Tibial artery (tissue), 4 donors: ENCODE measurements at regions not wholly inside any gene's neighbourhood (a gene's known extent, or its start where the extent isn't known, plus 50 kb on each side); places are given as distances from the start of the nearest gene placed in this dataset.
A peak's percentile ranks its signal among the peaks of the same experiment; 100 is the strongest.

ENCODE experiments used
- DNase-seq, 2 donors: peaks; one replicate each; pipeline ENCODE4 v3.0.0-alpha.2; 2019
- H3K27ac ChIP-seq, 2 donors: fragments of 200-600 bp; sonication (generic) in 1 of 2; 1 replicate in 1 of 2; 2 replicates in 1 of 2; pipeline ENCODE4 v1.5.1; 2018 to 2019; ENCODE audit warnings: mild to moderate bottlenecking in 1 of 2
- H3K27me3 ChIP-seq, 2 donors: fragments of 200-600 bp; sonication (generic) in 1 of 2; one replicate each; pipeline versions ENCODE4 v1.5.1 to v1.6.0; 2016 to 2019
- H3K36me3 ChIP-seq, 3 donors: fragments of 200-600 bp; sonication (generic) in 2 of 3; one replicate each; pipeline ENCODE4 v1.5.1; 2016 to 2019; ENCODE audit warnings: mild to moderate bottlenecking in 2 of 3
- H3K4me1 ChIP-seq, 4 donors: fragments of 200-600 bp; sonication (generic) in 2 of 4; 1 replicate in 3 of 4; 2 replicates in 1 of 4; pipeline ENCODE4 v1.5.1; 2016 to 2019
- H3K4me3 ChIP-seq, 2 donors: fragments of 200-600 bp; sonication (generic) in 1 of 2; 1 replicate in 1 of 2; 2 replicates in 1 of 2; pipeline ENCODE4 v1.5.1; 2018 to 2019; ENCODE audit warnings: mild to moderate bottlenecking in 2 of 2
- H3K9me3 ChIP-seq, 3 donors: fragments of 200-600 bp; sonication (generic) in 1 of 3; one replicate each; pipeline ENCODE4 v1.5.1; 2016 to 2019
- intact Hi-C: fragments of 100-400 bp; cut with DNase I; formaldehyde crosslinking; loops from one replicate; pipeline ENCODE4 v1.15.0; 2023; ENCODE audit warnings: low total_unique reads
- TF ChIP-seq, protein P1 (sequence below), 2 experiments: fragments of 200-600 bp in 1 of 2; fragments of 450-650 bp in 1 of 2; IDR thresholded peaks; one replicate each; pipeline ENCODE4 v1.5.1; 2017 to 2019; ENCODE audit warnings: antibody characterized with exemption in 2 of 2, mild to moderate bottlenecking in 1 of 2, moderate library complexity in 1 of 2

- H3K4me1 ChIP-seq: peaks cover 0 to 18% (median 0%) of the 10 kb centered on the region in 4 donors
- no peaks in the 10 kb centered on the region for H3K9me3 ChIP-seq
- intact Hi-C loops: no loop called here
- no peaks in the 10 kb centered on the region for H3K36me3 ChIP-seq
- TF ChIP-seq, protein P1, sequence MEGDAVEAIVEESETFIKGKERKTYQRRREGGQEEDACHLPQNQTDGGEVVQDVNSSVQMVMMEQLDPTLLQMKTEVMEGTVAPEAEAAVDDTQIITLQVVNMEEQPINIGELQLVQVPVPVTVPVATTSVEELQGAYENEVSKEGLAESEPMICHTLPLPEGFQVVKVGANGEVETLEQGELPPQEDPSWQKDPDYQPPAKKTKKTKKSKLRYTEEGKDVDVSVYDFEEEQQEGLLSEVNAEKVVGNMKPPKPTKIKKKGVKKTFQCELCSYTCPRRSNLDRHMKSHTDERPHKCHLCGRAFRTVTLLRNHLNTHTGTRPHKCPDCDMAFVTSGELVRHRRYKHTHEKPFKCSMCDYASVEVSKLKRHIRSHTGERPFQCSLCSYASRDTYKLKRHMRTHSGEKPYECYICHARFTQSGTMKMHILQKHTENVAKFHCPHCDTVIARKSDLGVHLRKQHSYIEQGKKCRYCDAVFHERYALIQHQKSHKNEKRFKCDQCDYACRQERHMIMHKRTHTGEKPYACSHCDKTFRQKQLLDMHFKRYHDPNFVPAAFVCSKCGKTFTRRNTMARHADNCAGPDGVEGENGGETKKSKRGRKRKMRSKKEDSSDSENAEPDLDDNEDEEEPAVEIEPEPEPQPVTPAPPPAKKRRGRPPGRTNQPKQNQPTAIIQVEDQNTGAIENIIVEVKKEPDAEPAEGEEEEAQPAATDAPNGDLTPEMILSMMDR (IDR thresholded peaks at IDR 0.05): no peak
- peak in 1 of 2 donors; percentile 14 for DNase-seq
- no peak overlapping the region for H3K4me3 ChIP-seq
- no peaks in the 10 kb centered on the region for H3K27me3 ChIP-seq
- H3K27ac ChIP-seq: peak overlapping the region; percentile 71 to 78
These were observed 83.7 kb upstream of the NHS start for GRCh38 chrX:17291171-17291900.

GRCh38 chrX:17292111-17292527, 82.9 kb upstream of the NHS start:
- TF ChIP-seq, protein P1 (IDR thresholded peaks at IDR 0.05): no peak
- Histone ChIP-seq H3K36me3 (no peaks in the 10 kb centered on the region), H3K4me1 (peaks cover 0 to 18% (median 0%) of the 10 kb centered on the region in 4 donors), H3K27me3 (no peaks in the 10 kb centered on the region), H3K9me3 (no peaks in the 10 kb centered on the region), H3K27ac (peak overlapping the region; percentile 71 to 78), H3K4me3 (no peak overlapping the region)
- peak; percentile 18 to 69 for DNase-seq
- intact Hi-C loops: no loop called here

- Histone ChIP-seq H3K27me3 (no peaks in the 10 kb centered on the region), H3K4me3 (no peak overlapping the region), H3K4me1 (peaks cover 0 to 18% (median 0%) of the 10 kb centered on the region in 4 donors), H3K36me3 (no peaks in the 10 kb centered on the region), H3K9me3 (no peaks in the 10 kb centered on the region), H3K27ac (no peak overlapping the region)
- intact Hi-C loops: no loop called here
- no peak for DNase-seq
- TF ChIP-seq, protein P1 (IDR thresholded peaks at IDR 0.05): no peak
These were observed 80.4 kb upstream of the NHS start for GRCh38 chrX:17294561-17294960.

DNA sequence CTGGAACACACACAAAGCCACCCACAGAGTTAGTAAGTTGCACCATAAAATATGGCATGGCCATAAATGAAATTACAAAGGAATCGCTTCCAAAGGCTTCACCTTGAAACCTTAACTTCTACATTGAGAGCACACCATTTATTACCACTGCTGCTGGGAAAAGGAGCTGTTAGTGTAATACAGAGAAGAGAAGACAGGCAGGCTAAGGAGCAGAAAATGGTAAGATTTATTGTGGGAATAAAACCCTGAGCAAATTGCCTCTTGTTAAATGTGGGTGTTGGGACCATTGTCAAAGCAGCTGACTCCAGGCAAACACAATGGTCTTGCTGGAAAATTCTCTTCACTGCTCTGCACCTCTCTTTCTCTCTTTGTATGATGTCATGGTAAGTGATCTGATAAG, 79.2 kb upstream of the NHS start:
- Histone ChIP-seq H3K27me3 (no peaks in the 10 kb centered on the region), H3K36me3 (no peaks in the 10 kb centered on the region), H3K27ac (no peak overlapping the region), H3K4me1 (peaks cover 0 to 16% (median 0%) of the 10 kb centered on the region in 4 donors), H3K4me3 (no peak overlapping the region), H3K9me3 (no peaks in the 10 kb centered on the region)
- intact Hi-C loops: no loop called here
- DNase-seq: no peak
- TF ChIP-seq, protein P1 (IDR thresholded peaks at IDR 0.05): no peak

DNA sequence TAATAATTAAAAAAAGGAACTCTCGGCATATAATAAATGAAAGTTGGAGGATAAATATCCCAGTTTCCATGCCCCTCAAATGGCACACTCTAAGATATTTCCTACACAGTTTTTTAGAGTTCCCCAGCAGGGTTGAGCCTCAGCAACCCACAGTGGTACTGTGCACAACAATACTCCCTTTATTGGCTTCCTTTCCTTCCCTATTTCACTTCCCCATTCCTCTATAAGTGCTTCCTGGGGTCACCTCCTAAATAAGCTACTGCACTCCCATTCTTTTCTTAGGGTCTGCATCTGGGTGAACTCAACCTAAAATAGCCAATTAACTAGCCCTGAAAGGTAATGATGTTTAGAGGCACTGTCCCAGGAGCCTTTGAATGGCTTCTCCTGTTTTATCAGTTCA, 76.4 kb upstream of the NHS start:
- intact Hi-C loops: no loop called here
- Histone ChIP-seq H3K27me3 (no peaks in the 10 kb centered on the region), H3K4me3 (peak overlapping the region in 1 of 2 donors; percentile 32), H3K9me3 (peaks cover 0 to 3% (median 0%) of the 10 kb centered on the region in 3 donors), H3K4me1 (no peaks in the 10 kb centered on the region), H3K36me3 (no peaks in the 10 kb centered on the region), H3K27ac (peak overlapping the region in 1 of 2 donors; percentile 25)
- DNase-seq: no peak
- TF ChIP-seq, protein P1 (IDR thresholded peaks at IDR 0.05): no peak
